KBM-7 (cell line): ENCODE measurements at regions not wholly inside any gene's neighbourhood (a gene's known extent, or its start where the extent isn't known, plus 50 kb on each side); places are given as distances from the start of the nearest gene placed in this dataset.
"Not testable (repeated sequence)": the region's sequence is repeated elsewhere in the genome, so short reads cannot be mapped to it uniquely, and the experiment has no call there.

Experiments used
- DNase-seq: peaks from one replicate; pipeline ENCODE4 v3.0.0-alpha.2; 2015
- in situ Hi-C: fragments of 300-500 bp; cut with MboI; formaldehyde crosslinking; loops from 2 replicates; pipeline ENCODE4 v1.14.3; 2020; ENCODE audit warnings: low sequenced_read_pairs, low pct_unique_long_range_greater_than_20kb, mixed read lengths

DNA sequence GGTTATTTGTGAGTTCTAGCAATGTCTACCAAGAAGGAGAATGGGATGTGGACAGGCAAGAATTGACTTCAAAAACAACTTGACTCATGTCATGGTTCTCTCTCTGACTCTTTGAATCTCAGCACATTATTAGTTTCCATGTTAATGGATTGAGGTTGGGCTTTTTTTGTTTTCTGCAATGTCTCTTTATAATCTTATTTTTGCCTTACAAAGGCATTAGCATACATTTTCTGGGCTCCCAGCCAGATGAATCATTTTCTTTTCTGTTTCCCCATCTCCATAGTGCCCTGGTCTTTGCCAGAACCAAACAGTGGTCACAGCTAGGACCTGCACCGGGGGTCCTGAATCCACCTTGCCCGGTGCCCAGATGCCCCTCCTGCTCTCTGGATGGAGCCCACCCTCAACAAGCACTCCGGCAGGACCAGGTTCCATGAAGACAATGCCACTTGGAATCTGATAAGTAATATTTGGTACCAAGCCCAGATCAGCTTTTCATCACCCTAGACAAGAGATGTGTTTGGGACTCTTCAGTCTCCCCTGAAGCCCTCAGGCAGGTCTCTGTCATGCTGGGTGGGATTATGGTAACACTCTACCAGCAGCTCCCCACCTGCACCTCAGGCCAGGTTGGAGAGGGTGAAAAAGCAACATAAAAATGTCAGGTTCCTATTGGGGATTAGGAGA is 266.7 kb upstream of the SULF2 start:
- no peak for DNase-seq
- in situ Hi-C loops: no loop called here

DNA sequence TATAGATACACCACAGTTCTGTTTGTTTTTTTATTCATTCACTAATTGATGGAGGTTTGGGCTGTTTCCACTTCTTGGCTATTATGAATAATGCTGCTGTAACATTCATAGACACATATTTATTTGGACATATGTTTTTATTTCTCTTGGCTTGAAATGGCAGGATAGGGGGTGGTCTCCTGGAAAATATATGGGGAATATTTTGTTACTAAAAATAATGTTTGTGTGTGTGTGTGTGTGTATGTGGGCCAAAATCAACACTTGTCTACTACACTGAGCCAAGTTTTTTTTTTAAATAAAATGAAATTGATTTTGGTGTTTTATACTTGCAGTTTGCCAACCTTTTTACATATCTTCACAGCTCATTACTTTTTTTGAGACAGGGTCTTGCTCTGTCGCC is 264.4 kb upstream of the SULF2 start:
- in situ Hi-C loops: no loop called here
- no peak for DNase-seq

DNA sequence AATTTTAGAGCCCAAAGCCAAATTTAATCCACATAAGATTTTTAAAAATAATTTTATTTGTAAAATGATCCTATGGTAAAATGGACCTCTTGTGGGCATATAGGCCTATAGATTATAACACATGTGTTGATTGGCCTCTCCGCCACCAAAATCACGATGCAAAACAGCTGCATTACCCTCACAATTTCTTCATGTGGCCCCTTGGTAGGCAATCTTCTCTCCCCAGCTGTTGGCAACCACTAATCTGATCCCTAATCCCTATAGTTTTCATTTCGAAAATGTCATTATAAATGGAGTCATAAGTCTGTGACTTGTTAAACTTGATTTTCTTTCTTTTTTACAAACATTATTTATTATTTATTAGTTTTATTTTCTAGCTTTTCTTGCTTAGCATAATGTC is 263.9 kb upstream of the SULF2 start:
- no peak for DNase-seq
- in situ Hi-C loops: no loop called here

DNA sequence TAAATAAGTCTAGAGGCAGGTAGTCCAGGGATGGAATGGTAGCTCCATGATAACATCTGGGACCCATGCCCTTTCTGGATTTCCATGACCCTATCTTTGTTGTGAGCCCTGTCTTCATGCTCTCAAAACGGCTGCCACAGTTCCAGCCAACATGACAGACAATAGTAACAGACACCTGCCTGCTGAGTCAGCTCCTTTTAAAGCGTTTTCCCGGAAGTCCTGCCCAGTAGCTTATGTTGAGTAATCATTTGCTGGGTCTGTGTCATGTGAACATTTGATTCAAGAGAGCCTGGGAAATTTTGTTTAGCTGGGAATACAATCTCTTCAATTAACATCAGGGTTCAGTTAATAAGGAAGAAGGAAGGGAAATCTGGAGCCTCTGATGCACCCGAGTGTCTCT is 262.2 kb upstream of the SULF2 start:
- no peak for DNase-seq
- in situ Hi-C loops: no loop called here

DNA sequence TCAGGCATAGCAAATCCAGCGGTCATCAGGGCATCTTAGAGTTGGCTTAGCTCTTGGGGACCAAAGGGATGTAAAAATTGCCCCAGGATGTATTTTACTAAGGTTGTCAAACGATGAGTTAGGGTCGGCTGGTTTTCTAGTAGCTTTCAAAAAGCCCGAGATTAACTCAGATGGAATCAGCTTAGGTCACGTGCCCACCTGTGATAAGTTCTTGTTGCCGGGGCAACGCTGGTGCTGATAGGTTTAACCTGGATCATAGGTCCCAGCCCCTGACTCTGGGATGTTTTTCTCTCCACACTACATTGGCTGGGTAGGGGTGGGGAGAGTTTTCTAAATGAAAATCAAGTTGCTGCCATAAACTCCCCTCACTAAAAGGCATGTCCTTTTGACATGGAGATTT is 257.3 kb upstream of the SULF2 start:
- DNase-seq: no peak
- in situ Hi-C loops: no loop called here

DNA sequence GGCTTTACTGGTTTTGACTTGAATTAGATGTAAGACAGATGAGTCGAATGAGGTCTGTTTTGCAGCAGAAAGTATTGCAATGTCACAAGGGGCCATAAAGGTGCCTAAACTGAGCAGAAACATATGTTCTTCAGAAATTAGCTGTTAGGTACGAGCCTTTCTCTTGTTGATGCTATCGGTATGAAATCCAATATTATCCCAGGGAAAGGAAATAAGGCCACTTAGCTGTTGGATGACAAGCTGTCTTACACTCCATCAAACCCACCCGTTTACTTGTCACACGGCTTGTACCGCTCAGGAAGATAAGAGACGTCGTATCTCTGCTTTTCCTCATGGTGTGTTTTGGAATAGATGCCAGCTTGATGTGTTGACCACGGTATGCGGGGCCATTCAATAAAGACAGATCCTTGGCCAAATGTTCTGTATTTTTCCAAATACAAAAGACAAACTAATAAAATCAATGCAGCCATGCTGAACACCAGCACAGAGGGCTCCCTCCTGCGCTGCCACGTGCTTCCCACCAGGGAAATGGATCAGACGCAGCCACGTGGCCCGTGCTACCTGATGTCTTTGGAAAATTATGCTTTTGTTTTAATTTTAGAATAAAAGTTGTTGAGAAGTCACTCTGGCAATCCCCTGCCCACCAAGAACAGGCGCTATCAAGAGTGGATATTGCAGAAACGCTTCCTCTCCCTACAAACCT is 255.9 kb upstream of the SULF2 start:
- no peak for DNase-seq
- in situ Hi-C loops: no loop called here

DNA sequence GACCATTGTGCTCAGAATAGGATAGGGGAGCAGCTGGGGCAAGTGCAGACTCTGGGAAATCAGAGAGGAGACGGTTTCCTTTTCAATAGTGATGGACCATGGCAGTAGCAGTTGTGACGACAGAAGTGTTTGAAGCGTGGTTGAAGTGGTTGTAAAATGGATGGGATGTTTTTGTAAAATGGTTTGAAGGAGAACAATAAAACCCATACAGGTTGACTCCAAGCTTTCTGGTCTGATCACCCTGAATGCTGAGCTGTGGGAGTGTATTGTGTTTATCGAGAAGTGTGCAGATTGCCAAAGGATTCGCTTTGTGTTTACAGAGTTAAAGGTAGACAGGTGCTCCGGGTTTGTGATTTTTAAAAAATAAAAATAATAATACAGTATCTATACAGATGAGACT is 255.2 kb upstream of the SULF2 start:
- no peak for DNase-seq
- in situ Hi-C loops: no loop called here

DNA sequence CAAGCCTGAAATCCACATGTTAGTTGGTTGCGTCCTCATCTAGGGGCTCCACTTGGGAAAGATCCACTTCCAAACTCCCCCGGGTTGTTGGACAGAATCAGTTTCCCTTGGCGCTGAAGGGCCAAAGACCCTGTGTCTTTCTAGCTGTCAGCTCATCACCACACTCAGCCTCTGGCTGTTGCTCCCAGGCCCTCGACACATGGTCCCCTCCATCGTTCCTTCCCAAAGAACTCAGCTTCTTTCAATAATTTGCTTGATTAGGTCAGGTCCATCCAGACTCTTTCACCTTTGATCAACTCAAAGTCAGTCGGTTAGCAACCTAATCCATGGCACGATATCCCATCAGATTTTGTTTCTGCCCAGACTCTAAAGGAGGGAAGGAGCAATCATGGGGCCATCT is 254.8 kb upstream of the SULF2 start:
- in situ Hi-C loops: no loop called here

DNA sequence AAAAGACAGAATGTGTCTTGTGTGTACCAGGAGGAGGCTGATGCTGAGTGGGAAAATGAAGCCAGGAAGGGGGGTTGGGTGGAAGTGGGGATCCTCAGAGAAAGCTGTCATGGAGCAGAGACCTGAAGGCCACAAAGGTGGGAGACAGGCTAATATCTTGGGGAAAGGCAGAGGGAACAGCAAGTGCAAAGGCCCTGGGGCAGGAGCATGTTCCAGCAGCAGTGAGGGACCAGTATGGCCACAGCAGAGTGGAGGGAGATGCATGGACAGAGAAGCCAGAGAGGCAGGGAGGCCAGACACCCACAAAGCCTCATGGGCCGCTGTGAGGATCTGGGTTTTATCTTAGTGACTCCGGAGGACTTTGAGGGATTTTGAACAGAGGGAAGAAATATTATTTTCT is 254.2 kb upstream of the SULF2 start:
- DNase-seq: no peak
- in situ Hi-C loops: no loop called here

More for the DNA sequence above, 254.8 kb upstream of the SULF2 start:
- no peak for DNase-seq

DNA sequence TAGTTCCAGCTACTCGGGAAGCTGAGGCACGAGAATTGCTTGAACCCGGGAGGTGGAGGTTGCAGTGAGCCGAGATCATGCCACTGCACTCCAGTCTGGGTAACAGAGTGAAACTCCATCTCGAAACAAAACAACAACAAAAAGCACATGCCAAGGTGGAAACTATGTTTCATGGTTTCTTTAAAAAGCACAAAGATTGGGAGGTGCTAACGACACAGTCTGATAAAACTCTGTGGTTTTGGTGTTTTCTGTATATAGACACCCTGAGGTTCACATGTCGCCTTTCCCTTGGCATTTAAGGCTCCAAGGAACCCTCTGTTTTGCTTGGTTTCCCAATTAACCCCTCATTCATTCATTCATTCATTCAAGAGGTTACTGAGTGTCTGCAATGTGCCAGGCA is 253.4 kb upstream of the SULF2 start:
- no peak for DNase-seq
- in situ Hi-C loops: no loop called here

DNA sequence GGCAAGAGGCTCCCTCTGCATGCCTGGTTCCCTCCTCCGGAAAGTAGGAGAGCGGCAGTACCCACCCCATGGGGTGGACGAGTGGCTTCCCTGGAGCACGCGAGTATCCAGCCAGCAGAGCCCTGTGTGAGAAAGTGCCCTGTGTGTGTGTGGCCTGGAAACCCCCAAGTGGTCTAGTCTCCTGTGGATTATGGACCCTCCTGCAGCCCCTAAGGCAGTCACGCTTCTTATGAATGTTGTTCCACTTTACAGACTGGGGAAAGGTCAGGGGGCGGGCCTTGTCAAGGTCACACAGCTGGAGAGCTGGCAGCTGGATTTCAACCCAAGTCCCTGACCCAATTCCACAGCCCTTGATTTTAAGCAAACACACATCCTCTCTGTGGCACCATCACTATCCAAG is 252.5 kb upstream of the SULF2 start:
- in situ Hi-C loops: not testable (repeated sequence)

DNA sequence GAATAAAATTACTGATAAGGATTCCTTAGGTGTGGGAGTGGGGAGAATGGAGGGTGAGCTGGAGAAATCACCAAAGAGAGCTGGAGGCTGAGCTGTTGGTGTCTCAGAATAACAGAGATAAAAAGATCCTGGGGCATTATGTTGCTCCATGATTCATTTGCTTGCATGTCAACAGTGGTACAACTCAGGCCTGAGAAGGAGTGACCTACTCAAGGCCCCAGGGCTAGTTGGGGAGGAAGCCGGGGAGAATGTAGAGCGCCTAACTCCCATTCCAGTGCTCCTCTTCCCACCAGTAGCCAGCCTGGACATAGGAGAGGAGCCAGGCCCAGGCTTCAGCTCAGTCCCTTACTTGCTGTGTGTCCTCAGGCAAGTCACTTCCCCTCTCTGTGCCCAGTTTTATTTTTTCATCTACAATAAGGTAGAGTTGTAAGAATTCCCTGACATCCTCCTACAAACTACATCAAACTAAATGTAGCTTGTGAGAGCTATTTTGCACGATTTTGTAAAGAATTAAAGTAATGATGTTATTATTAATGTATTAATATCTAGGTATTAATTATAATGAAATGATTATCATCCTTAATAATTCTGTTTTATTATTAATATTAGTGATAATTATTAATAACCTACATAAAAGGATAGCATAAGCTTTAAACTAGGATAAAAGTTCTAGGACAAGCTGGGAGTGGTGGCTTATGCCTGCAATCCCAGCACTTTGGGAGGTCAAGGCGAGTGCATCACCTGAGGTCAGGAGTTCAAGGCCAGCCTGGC is 250.9 kb upstream of the SULF2 start:
- DNase-seq: no peak
- in situ Hi-C loops: no loop called here

More for the DNA sequence above, 252.5 kb upstream of the SULF2 start:
- not testable (repeated sequence) for DNase-seq

DNA sequence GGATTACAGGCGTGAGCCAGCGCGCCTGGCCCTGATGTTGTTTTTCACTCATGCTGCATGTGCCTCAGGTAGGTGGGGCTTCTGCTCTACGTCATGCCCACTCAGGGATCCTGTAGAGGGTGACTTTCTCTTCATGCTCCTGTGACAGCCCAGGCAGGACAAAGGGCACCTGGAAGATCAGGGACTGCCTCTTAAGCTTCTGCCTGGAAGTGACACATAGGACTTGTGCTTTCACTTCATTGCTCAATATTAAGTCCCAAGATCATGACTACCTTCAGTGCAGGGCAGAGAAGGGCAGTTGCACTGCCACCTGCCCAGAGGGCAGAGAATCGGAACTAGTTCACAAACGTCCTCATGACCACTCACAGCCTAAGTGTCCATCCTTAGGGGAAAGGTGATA is 249.5 kb upstream of the SULF2 start:
- DNase-seq: no peak
- in situ Hi-C loops: no loop called here

DNA sequence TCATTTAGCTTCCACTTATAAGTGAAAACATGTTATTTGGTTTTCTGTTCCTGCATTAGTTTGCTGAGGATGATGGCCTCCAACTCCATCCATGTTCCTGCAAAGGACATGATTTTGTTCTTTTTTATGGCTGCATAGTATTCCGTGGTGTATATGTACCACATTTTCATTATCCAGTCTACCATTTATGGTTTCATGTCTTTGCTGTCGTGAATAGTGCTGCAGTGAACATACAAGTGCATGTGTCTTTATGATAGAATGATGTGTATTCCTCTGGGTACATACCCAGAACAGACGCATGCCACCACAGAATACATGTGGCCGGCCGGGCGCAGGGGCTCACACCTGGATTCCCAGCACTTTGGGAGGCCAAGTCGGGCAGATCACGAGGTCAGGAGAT is 247.7 kb upstream of the SULF2 start:
- in situ Hi-C loops, DNase-seq: not testable (repeated sequence)

DNA sequence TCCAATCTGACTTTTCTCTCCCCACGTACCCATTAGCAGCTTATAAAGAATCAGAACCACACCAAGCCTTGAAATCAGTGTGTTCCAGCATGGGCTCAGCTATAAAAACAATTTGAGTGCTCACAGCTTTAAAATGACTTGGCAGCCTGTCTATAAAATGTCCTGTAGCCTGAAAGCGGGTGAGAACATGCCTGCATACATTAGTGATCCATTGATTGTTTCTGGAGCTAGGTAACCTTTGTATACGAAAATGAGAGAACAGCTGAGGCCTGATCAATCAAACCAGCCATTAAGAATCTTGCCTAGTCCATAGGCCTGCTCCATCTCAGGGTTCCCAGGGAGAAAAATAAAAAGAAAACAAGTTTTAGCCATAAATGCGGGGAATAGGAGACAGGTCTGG is 245.8 kb upstream of the SULF2 start:
- no peak for DNase-seq
- in situ Hi-C loops: no loop called here

DNA sequence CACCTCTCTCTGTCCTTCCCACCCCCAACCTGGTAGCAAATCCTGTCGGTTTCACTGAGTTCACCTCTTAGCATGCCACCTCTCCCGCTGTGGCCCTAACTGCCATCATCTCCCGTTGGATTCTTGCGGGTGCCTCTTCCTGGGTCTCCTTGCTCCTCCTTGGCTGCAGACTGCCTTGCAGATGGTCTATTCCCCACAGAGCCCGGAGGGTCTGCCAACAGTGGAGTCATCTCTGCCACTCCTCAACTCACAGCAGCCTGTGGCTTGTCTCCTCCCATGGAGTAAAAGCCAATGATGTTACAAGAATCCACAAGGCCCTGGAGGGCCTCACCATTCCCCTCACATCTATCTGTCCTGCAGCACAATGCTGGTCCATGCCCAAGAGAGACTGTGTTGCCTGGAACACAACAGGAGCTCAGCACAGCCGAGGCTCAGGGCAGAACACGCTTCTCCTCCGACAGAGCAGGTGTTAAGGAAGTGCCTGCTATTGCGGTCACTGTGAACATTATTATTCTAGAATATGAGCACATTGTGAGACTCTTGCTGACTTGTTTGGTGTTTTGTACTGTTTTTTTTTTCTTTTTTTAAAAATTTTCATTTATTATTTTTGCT is 241.8 kb upstream of the SULF2 start:
- no peak for DNase-seq
- in situ Hi-C loops: no loop called here

DNA sequence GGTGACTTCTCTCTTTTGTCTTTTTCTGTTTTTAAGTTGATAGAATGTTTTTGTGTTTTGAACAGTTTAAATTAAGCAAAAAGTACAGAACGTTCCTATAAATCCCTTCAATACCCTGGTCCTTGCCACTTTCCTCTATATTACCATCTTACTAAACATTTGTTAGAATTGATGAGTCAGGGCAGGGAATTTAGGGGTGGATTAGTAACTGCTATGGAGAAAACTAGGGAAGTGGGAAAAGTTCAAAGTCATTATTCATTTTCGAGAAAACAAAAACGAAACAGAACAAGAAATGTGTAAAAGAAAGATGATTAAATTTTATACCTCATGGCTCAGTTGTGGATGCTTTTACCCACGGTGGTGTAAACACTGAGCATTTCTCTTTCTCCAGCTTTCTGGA is 240.4 kb upstream of the SULF2 start:
- in situ Hi-C loops: no loop called here
- no peak for DNase-seq

DNA sequence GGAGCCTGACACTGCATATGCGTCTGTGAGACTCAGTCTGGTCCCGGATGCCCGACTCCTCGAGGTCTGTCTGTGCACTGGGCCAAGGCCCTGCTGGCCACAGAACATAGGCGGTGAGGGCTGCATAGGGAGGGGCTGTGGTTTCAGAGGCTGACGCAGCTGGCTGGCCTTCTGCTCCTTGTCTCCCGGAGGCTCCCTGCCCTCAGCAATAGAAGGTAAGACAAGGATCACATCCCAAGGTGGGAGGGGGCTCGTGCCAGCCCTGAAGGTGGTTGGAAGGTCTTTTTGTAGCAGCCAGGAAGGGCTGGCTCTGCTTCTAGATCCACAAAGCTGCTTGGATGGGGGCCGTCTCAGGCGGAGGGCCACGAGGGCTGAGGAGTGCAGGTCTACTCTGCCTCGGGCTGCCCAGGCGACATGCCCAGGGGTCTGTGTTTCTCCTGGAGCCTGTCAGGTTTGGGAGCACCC is 239.8 kb upstream of the SULF2 start:
- in situ Hi-C loops: no loop called here
- no peak for DNase-seq

DNA sequence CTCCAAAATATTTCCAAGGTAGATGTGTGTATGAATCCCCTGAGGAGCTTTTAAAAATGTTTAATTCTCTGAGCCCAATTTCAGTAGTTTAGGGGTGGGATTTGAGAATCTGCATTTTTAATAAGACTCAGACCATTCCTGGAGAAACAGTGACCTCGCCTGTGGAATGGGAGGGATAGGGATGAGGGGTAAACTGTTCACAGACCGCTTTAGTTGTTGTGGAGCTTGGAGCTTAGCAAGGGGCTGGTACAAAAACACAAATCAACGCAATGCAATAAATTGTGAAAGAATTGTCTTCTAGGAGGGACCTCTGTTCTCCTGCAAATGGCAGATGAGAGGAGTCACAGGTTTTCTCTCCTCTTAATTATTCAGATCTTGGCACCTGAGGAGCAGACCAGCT is 239.3 kb upstream of the SULF2 start:
- in situ Hi-C loops: no loop called here
- no peak for DNase-seq

DNA sequence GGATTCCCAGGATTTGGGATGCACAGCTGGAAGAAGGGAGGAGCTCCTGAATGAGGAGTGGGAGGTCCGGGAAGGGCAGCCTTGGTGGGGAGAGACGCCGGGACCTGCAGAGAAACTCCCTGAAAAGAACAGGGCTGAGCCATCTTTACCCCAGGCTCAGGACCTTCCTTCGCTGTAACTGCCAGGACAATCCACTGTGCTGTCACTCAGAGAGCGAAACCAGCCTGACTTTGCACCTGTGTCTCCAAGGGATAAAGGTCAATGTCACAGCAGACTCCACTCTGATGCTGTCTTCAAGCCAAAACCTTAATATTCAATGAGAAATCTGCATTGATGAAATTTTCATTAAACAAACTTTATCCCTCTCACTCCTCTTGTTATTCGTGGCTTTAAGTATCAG is 235.4 kb upstream of the SULF2 start:
- in situ Hi-C loops, DNase-seq: not testable (repeated sequence)
